ENCODE measurements at regions not wholly inside any gene's neighbourhood (a gene's known extent, or its start where the extent isn't known, plus 50 kb on each side); places are given as distances from the start of the nearest gene placed in this dataset.

DNA sequence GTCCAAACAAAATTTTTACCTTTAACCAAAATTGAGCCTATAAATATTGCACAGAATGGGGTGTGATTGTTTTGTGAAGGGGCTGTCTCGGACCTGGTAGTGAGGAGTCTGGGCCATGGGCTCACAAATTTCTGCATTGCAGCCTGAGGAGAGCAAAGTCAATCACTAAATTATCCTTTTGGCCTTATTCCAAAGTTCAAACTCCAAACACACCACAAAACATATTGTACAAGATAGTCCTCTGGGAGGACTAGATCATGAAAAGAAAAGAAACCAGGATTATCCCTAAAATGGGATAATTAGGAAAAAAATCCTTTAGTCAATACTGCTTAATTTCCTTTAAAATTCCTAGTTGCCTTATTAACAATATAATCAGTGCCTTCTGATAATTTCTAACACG, 115.5 kb downstream of the BUB3 start:
- TF ChIP-seq, protein P1, sequence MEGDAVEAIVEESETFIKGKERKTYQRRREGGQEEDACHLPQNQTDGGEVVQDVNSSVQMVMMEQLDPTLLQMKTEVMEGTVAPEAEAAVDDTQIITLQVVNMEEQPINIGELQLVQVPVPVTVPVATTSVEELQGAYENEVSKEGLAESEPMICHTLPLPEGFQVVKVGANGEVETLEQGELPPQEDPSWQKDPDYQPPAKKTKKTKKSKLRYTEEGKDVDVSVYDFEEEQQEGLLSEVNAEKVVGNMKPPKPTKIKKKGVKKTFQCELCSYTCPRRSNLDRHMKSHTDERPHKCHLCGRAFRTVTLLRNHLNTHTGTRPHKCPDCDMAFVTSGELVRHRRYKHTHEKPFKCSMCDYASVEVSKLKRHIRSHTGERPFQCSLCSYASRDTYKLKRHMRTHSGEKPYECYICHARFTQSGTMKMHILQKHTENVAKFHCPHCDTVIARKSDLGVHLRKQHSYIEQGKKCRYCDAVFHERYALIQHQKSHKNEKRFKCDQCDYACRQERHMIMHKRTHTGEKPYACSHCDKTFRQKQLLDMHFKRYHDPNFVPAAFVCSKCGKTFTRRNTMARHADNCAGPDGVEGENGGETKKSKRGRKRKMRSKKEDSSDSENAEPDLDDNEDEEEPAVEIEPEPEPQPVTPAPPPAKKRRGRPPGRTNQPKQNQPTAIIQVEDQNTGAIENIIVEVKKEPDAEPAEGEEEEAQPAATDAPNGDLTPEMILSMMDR (IDR thresholded peaks at IDR 0.05) = no peak
- TF ChIP-seq POLR2AphosphoS5 (IDR thresholded peaks at IDR 0.05) = no peak
- no peak for TF ChIP-seq POLR2A (IDR thresholded peaks at IDR 0.05; ENCODE audit: low read depth)
